Endothelial cell of umbilical vein (primary cell): ENCODE measurements at regions not wholly inside any gene's neighbourhood (a gene's known extent, or its start where the extent isn't known, plus 50 kb on each side); places are given as distances from the start of the nearest gene placed in this dataset.

Experiments used
- BruUV-seq: library from RNA; stranded (reverse); fragments of 400-500 nt; replicated peaks from 2 replicates; lab custom pipeline; 2021; lab: Mats Ljungman, UMichigan
- CTCF ChIA-PET: fragments of 300-600, 350-600 bp; sonication (Branson Sonifier 250); formaldehyde crosslinking; loops from one replicate; lab custom pipeline; 2021; ENCODE audit warnings: antibody characterized with exemption, inconsistent platforms; lab: Charles Lee
- POLR2A ChIA-PET: fragments of 300-600, 350-600 bp; sonication (Branson Sonifier 250); formaldehyde crosslinking; loops from one replicate; lab custom pipeline; 2021; ENCODE audit warnings: antibody characterized with exemption, inconsistent platforms; lab: Charles Lee
- DNase-seq: peaks from one replicate; pipeline ENCODE4 v3.0.0-alpha.2; 2011; ENCODE audit warnings: low read depth, low spot score
- FAIRE-seq: peaks from 2 replicates; lab custom pipeline; 2011; peaks lifted over from hg19 to GRCh38; lab: Jason Lieb, UNC
- H2AFZ ChIP-seq: 2 replicates; pipeline ENCODE4 v1.6.0; 2012; ENCODE audit warnings: low read depth, low read length, control low read depth, inconsistent platforms
- H3K27ac ChIP-seq: 2 replicates; pipeline ENCODE4 v1.5.1; 2011; ENCODE audit warnings: low read depth, mild to moderate bottlenecking, control low read depth, low read length, moderate library complexity; ENCODE audit not compliant: insufficient read depth
- H3K27me3 ChIP-seq, 2 experiments: 2 replicates each; pipeline versions ENCODE4 v1.6.0 to v1.6.1; 2011; ENCODE audit warnings: low read length in 2 of 2, mixed read lengths in 1 of 2; ENCODE audit not compliant: control insufficient read depth in 2 of 2, insufficient read depth in 2 of 2
- H3K36me3 ChIP-seq, 2 experiments: 2 replicates in 1 of 2; 3 replicates in 1 of 2; pipeline ENCODE4 v1.5.1; 2011; ENCODE audit warnings: low read length in 2 of 2, mild to moderate bottlenecking in 1 of 2, moderate library complexity in 1 of 2; ENCODE audit not compliant: control insufficient read depth in 2 of 2, insufficient read depth in 2 of 2; ENCODE audit errors: extremely low read depth in 1 of 2
- H3K4me1 ChIP-seq: 3 replicates; pipeline ENCODE4 v1.5.1; 2011; ENCODE audit warnings: mild to moderate bottlenecking, low read length; ENCODE audit not compliant: control insufficient read depth, insufficient read depth; ENCODE audit errors: extremely low read depth
- H3K4me2 ChIP-seq: 2 replicates; pipeline ENCODE4 v1.6.1; 2011; ENCODE audit warnings: low read length, control low read depth, mixed read lengths; ENCODE audit not compliant: insufficient read depth
- H3K4me3 ChIP-seq, 3 experiments: fragments of 200-600 bp in 1 of 3; sonication (generic), shearing (Covaris generic) in 1 of 3; replicated peaks in 1 of 3; 2 replicates each; pipeline ENCODE4 v1.5.1; 2011 to 2016; ENCODE audit warnings: control low read depth in 3 of 3, low read length in 3 of 3, mild to moderate bottlenecking in 2 of 3, inconsistent platforms in 1 of 3, low read depth in 1 of 3, moderate library complexity in 1 of 3; ENCODE audit not compliant: insufficient read depth in 1 of 3
- H3K79me2 ChIP-seq: 2 replicates; pipeline ENCODE4 v1.6.0; 2012; ENCODE audit warnings: low read length, inconsistent platforms; ENCODE audit not compliant: control insufficient read depth, insufficient read depth
- H3K9ac ChIP-seq: replicated peaks from 2 replicates; pipeline ENCODE3; 2011; ENCODE audit warnings: low read length, control low read depth; ENCODE audit not compliant: insufficient read depth; ENCODE audit errors: extremely low read depth
- H3K9me1 ChIP-seq: replicated peaks from 3 replicates; pipeline ENCODE4 v1.6.0; 2011; ENCODE audit warnings: mild to moderate bottlenecking, low read length; ENCODE audit not compliant: control insufficient read depth, insufficient read depth; ENCODE audit errors: extremely low read depth
- H3K9me3 ChIP-seq: replicated peaks from 2 replicates; pipeline ENCODE4 v1.5.1; 2012; ENCODE audit warnings: low read length, inconsistent platforms; ENCODE audit not compliant: control insufficient read depth, insufficient read depth
- H4K20me1 ChIP-seq: replicated peaks from 2 replicates; pipeline ENCODE3; 2011; ENCODE audit warnings: mild to moderate bottlenecking, low read length; ENCODE audit not compliant: control insufficient read depth, insufficient read depth; ENCODE audit errors: extremely low read depth
- CTCF ChIP-seq, 2 donors: IDR thresholded peaks; 1 replicate in 1 of 2; 2 replicates in 1 of 2; pipeline ENCODE4 v1.5.1; 2011; ENCODE audit warnings: low read length in 2 of 2, mild to moderate bottlenecking in 2 of 2, moderate library complexity in 2 of 2, control low read depth in 1 of 2, inconsistent platforms in 1 of 2, low read depth in 1 of 2; ENCODE audit not compliant: insufficient read depth in 1 of 2; ENCODE audit errors: extremely low read depth in 1 of 2
- EZH2 ChIP-seq: IDR thresholded peaks from 2 replicates; pipeline ENCODE4 v1.6.1; 2012; ENCODE audit warnings: borderline replicate concordance, low read depth, mild to moderate bottlenecking, moderate library complexity, low read length, inconsistent platforms; ENCODE audit not compliant: severe bottlenecking
- FOS ChIP-seq: IDR thresholded peaks from 2 replicates; pipeline ENCODE4 v1.6.1; 2011; ENCODE audit warnings: mild to moderate bottlenecking, low read length, moderate library complexity, borderline replicate concordance; ENCODE audit not compliant: insufficient read depth
- GATA2 ChIP-seq: IDR thresholded peaks from 2 replicates; pipeline ENCODE4 v1.7.0; 2011; ENCODE audit warnings: low read depth, mild to moderate bottlenecking, moderate library complexity, mixed read lengths, low read length; ENCODE audit not compliant: insufficient read length, insufficient read depth
- JUN ChIP-seq: IDR thresholded peaks from 2 replicates; pipeline ENCODE4 v1.6.1; 2011; ENCODE audit warnings: borderline replicate concordance, low read depth; ENCODE audit not compliant: insufficient read length, insufficient read depth
- MAX ChIP-seq: IDR thresholded peaks from 2 replicates; pipeline ENCODE4 v1.6.1; 2011; ENCODE audit not compliant: insufficient read depth, insufficient read length
- MYC ChIP-seq: IDR thresholded peaks from one replicate; pipeline ENCODE4 v1.6.1; 2011; ENCODE audit warnings: mild to moderate bottlenecking, low read depth, low read length
- POLR2A ChIP-seq: IDR thresholded peaks from 2 replicates; pipeline ENCODE4 v1.6.1; 2012; ENCODE audit warnings: low read depth, mild to moderate bottlenecking, control low read depth, low read length
- POLR2AphosphoS5 ChIP-seq: IDR thresholded peaks from 2 replicates; pipeline ENCODE4 v1.6.1; 2012; ENCODE audit warnings: low read depth, mild to moderate bottlenecking, control low read depth, low read length, moderate library complexity; ENCODE audit not compliant: insufficient read depth
- dilution Hi-C: fragments of 300-500 bp; cut with MboI; formaldehyde crosslinking; loops from one replicate; pipeline ENCODE4 v1.15.0; 2019; ENCODE audit warnings: low sequenced_read_pairs; ENCODE audit not compliant: extremely low pct_ligation_motif_present
- intact Hi-C: fragments of 100-400 bp; cut with micrococcal nuclease; formaldehyde crosslinking; loops from one replicate; pipeline ENCODE4 v1.10.0; 2022

DNA sequence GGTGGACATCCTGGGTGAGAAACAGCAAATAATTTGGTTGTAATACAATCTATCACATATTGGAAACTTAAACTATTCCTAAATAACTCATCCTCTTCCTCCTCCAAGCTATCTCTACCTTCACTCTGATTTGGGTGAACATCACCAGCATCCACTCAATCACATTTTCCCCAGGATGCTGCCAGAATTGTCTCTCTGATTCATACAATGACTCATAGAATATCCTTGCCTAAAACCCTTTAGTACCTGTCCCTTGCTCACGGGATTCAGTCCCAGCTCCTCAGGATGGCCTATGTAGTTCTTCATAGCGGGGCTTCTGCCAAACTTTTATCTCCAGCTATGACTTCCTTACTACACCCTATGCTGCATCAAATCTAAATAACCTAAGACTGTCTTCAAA is 146.8 kb downstream of the EMP1 start:
- no TSS peak for BruUV-seq
- DNase-seq: no peak
- dilution Hi-C loops: no loop called here
- no peaks in the 10 kb centered on the region for H3K9me1 ChIP-seq
- no peak overlapping the region for H2AFZ ChIP-seq
- no peaks in the 10 kb centered on the region for H3K36me3 ChIP-seq
- H3K27ac ChIP-seq: no peak overlapping the region
- no peak overlapping the region for H3K9ac ChIP-seq
- CTCF ChIA-PET: interaction anchor here (1.1 kb wide), 1 partner anchor 65 kb away, joined by 4 read pairs; no protein-coding TSS in a partner anchor
- H3K4me3 ChIP-seq: no peak overlapping the region
- no peaks in the 10 kb centered on the region for H3K9me3 ChIP-seq
- FAIRE-seq: no peak
- H4K20me1 ChIP-seq: no peaks in the 10 kb centered on the region
- H3K79me2 ChIP-seq: no peaks in the 10 kb centered on the region
- POLR2A ChIA-PET: no interaction called here
- intact Hi-C loops: no loop called here
- TF ChIP-seq MAX (no peak), JUN (no peak), CTCF (IDR thresholded peaks at IDR 0.05; ENCODE audit: extremely low read depth in 1 of 2, insufficient read depth in 1 of 2, low read depth in 1 of 2, low read length in 2 of 2) (no peak), POLR2AphosphoS5 (no peak), MYC (no peak), EZH2 (no peak), POLR2A (no peak), FOS (no peak), GATA2 (no peak)
- H3K4me2 ChIP-seq: no peak overlapping the region
- no peaks in the 10 kb centered on the region for H3K4me1 ChIP-seq
- H3K27me3 ChIP-seq: peaks cover 0 to 2% of the 10 kb centered on the region in 2 experiments
